Parathyroid adenoma (tissue), 2 donors: ENCODE measurements at regions not wholly inside any gene's neighbourhood (a gene's known extent, or its start where the extent isn't known, plus 50 kb on each side); places are given as distances from the start of the nearest gene placed in this dataset.

ENCODE experiments used
- H2AFZ ChIP-seq: fragments of 300-600 bp; sonication (generic); one replicate; pipeline ENCODE4 v1.7.0; 2017; ENCODE audit warnings: antibody characterized with exemption, mild to moderate bottlenecking
- H3K27ac ChIP-seq: fragments of 300-600 bp; sonication (generic); one replicate; pipeline ENCODE4 v1.7.0; 2017
- H3K27me3 ChIP-seq: fragments of 300-600 bp; sonication (generic); one replicate; pipeline ENCODE4 v1.7.0; 2017; ENCODE audit warnings: low read length; ENCODE audit not compliant: control insufficient read depth, insufficient read depth
- H3K36me3 ChIP-seq: fragments of 300-600 bp; sonication (generic); one replicate; pipeline ENCODE4 v1.7.0; 2017; ENCODE audit warnings: low read length; ENCODE audit not compliant: control insufficient read depth, insufficient read depth
- H3K4me1 ChIP-seq: fragments of 300-600 bp; sonication (generic); one replicate; pipeline ENCODE4 v1.7.0; 2017; ENCODE audit warnings: control low read depth
- H3K4me2 ChIP-seq: fragments of 300-600 bp; sonication (generic); one replicate; pipeline ENCODE4 v1.7.0; 2017; ENCODE audit warnings: low read length
- H3K4me3 ChIP-seq: fragments of 300-600 bp; sonication (generic); one replicate; pipeline ENCODE4 v1.7.0; 2017; ENCODE audit warnings: low read depth, low read length
- H3K79me2 ChIP-seq: fragments of 300-600 bp; sonication (generic); one replicate; pipeline ENCODE4 v1.7.0; 2017; ENCODE audit warnings: control low read depth
- H3K9ac ChIP-seq: fragments of 300-600 bp; sonication (generic); one replicate; pipeline ENCODE4 v1.7.0; 2017; ENCODE audit warnings: mild to moderate bottlenecking
- H3K9me3 ChIP-seq: fragments of 300-600 bp; sonication (generic); one replicate; pipeline ENCODE4 v1.7.0; 2017; ENCODE audit warnings: low read length; ENCODE audit not compliant: control insufficient read depth
- TF ChIP-seq, protein P1 (sequence below): fragments of 300-600 bp; sonication (generic); IDR thresholded peaks from one replicate; pipeline ENCODE4 v1.7.0; 2017; ENCODE audit warnings: antibody characterized with exemption, mild to moderate bottlenecking
- donor health status: primary hyperparathyroidism.

DNA sequence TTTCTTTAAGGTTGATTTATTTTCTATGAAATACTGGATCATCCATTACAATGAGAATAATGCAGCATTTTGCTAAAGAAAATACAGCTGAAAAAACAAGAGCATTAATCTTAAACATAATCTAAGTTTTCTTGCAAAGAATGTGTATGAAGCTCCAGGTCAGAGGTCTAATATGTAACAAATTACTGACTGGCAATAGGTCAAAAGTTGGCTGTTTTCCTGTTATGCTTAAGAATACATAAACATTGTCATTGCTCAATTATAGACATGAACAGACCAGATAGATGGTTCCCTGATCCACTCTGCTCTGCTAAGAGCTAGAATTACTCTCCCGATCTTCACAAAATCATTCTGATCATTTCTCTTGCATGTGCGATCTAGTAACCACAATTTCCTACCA, 718.6 kb downstream of the PDHA2 start:
- Histone ChIP-seq H3K27me3 (no peaks in the 10 kb centered on the region), H3K4me3 (no peak overlapping the region), H3K4me1 (no peaks in the 10 kb centered on the region), H3K9me3 (no peaks in the 10 kb centered on the region), H2AFZ (no peak overlapping the region), H3K36me3 (no peaks in the 10 kb centered on the region), H3K4me2 (no peak overlapping the region), H3K27ac (no peak overlapping the region), H3K79me2 (no peaks in the 10 kb centered on the region), H3K9ac (no peak overlapping the region)
- TF ChIP-seq, protein P1, sequence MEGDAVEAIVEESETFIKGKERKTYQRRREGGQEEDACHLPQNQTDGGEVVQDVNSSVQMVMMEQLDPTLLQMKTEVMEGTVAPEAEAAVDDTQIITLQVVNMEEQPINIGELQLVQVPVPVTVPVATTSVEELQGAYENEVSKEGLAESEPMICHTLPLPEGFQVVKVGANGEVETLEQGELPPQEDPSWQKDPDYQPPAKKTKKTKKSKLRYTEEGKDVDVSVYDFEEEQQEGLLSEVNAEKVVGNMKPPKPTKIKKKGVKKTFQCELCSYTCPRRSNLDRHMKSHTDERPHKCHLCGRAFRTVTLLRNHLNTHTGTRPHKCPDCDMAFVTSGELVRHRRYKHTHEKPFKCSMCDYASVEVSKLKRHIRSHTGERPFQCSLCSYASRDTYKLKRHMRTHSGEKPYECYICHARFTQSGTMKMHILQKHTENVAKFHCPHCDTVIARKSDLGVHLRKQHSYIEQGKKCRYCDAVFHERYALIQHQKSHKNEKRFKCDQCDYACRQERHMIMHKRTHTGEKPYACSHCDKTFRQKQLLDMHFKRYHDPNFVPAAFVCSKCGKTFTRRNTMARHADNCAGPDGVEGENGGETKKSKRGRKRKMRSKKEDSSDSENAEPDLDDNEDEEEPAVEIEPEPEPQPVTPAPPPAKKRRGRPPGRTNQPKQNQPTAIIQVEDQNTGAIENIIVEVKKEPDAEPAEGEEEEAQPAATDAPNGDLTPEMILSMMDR = no peak

- H3K36me3 ChIP-seq = no peaks in the 10 kb centered on the region
- H3K9ac ChIP-seq = no peak overlapping the region
- no peaks in the 10 kb centered on the region for H3K27me3 ChIP-seq
- no peak overlapping the region for H2AFZ ChIP-seq
- no peak overlapping the region for H3K27ac ChIP-seq
- no peak overlapping the region for H3K4me3 ChIP-seq
- no peaks in the 10 kb centered on the region for H3K79me2 ChIP-seq
- TF ChIP-seq, protein P1 = no peak
- no peak overlapping the region for H3K4me2 ChIP-seq
- H3K4me1 ChIP-seq = no peaks in the 10 kb centered on the region
- H3K9me3 ChIP-seq = no peaks in the 10 kb centered on the region
Observed at GRCh38 chr4:96566755-96567154, 726.9 kb downstream of the PDHA2 start.

GRCh38 chr4:96585304-96585703, 745.4 kb downstream of the PDHA2 start:
- no peak overlapping the region for H3K4me3 ChIP-seq
- no peak overlapping the region for H3K9ac ChIP-seq
- no peaks in the 10 kb centered on the region for H3K4me1 ChIP-seq
- no peaks in the 10 kb centered on the region for H3K36me3 ChIP-seq
- no peaks in the 10 kb centered on the region for H3K27me3 ChIP-seq
- H2AFZ ChIP-seq = no peak overlapping the region
- no peak overlapping the region for H3K27ac ChIP-seq
- H3K79me2 ChIP-seq = no peaks in the 10 kb centered on the region
- no peak overlapping the region for H3K4me2 ChIP-seq
- TF ChIP-seq, protein P1 = no peak
- H3K9me3 ChIP-seq = no peaks in the 10 kb centered on the region

- H3K9ac ChIP-seq = no peak overlapping the region
- no peaks in the 10 kb centered on the region for H3K36me3 ChIP-seq
- H3K27me3 ChIP-seq = no peaks in the 10 kb centered on the region
- H3K27ac ChIP-seq = no peak overlapping the region
- TF ChIP-seq, protein P1 = no peak
- no peaks in the 10 kb centered on the region for H3K79me2 ChIP-seq
- no peaks in the 10 kb centered on the region for H3K4me1 ChIP-seq
- H3K4me3 ChIP-seq = no peak overlapping the region
- H2AFZ ChIP-seq = no peak overlapping the region
- no peak overlapping the region for H3K4me2 ChIP-seq
- H3K9me3 ChIP-seq = no peaks in the 10 kb centered on the region
Observed at GRCh38 chr4:96593422-96593821, 753.5 kb downstream of the PDHA2 start.

- no peaks in the 10 kb centered on the region for H3K79me2 ChIP-seq
- TF ChIP-seq, protein P1 = no peak
Observed at GRCh38 chr4:96598465-96598864, 758.6 kb downstream of the PDHA2 start.

More at GRCh38 chr4:96598465-96598864, 758.6 kb downstream of the PDHA2 start:
- H3K4me3 ChIP-seq = no peak overlapping the region
- no peak overlapping the region for H2AFZ ChIP-seq
- H3K9me3 ChIP-seq = no peaks in the 10 kb centered on the region
- H3K9ac ChIP-seq = no peak overlapping the region
- no peak overlapping the region for H3K27ac ChIP-seq
- H3K4me1 ChIP-seq = no peaks in the 10 kb centered on the region
- H3K36me3 ChIP-seq = no peaks in the 10 kb centered on the region
- H3K27me3 ChIP-seq = no peaks in the 10 kb centered on the region
- no peak overlapping the region for H3K4me2 ChIP-seq
